ENCODE measurements at regions not wholly inside any gene's neighbourhood (a gene's known extent, or its start where the extent isn't known, plus 50 kb on each side); places are given as distances from the start of the nearest gene placed in this dataset.

- H3K4me3 ChIP-seq (replicated peaks; ENCODE audit: insufficient read depth, low read length), result no peak overlapping the region
- no peak overlapping the region for H3K27ac ChIP-seq (replicated peaks)
- TF ChIP-seq CTCF (IDR thresholded peaks at IDR 0.05; ENCODE audit: insufficient read depth, low read length) (no peak), REST (IDR thresholded peaks at IDR 0.05; ENCODE audit: insufficient replicate concordance, low read depth) (no peak), GABPA (IDR thresholded peaks at IDR 0.05; ENCODE audit: low read depth) (no peak), SPI1 (IDR thresholded peaks at IDR 0.05; ENCODE audit: borderline replicate concordance, low read depth) (no peak), POLR2AphosphoS5 (IDR thresholded peaks at IDR 0.05; ENCODE audit: low read depth) (no peak)
- H3K27me3 ChIP-seq (ENCODE audit: insufficient read depth, poor library complexity, severe bottlenecking), result no peaks in the 10 kb centered on the region
- DNase-seq (ENCODE audit: low read depth in 1 of 2, low spot score in 1 of 2), result no peak
Measured at GRCh38 chr13:81409284-81409683, 1068.4 kb upstream of the SPRY2 start.

DNA sequence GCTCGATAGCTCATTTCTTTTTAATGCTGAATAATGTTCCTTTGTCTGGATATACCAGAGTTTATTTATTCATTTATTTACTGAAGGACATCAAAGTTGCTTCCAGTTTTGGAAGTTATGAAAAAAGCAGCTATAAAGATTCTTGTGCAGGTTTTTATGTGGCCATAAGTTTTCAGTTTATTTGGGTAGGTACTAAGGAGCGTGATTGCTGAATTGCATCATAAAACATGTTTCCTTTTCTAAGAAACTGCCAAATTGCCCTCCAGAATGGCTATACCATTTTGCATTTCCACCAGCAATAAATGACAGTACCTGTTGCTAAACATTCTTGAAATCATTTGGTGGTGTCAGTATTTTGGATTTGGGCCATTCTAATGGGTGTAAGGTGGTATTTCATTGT lies 1067.7 kb upstream of the SPRY2 start:
- TF ChIP-seq REST (IDR thresholded peaks at IDR 0.05; ENCODE audit: insufficient replicate concordance, low read depth) (no peak), CTCF (IDR thresholded peaks at IDR 0.05; ENCODE audit: insufficient read depth, low read length) (no peak), GABPA (IDR thresholded peaks at IDR 0.05; ENCODE audit: low read depth) (no peak), POLR2AphosphoS5 (IDR thresholded peaks at IDR 0.05; ENCODE audit: low read depth) (no peak), SPI1 (IDR thresholded peaks at IDR 0.05; ENCODE audit: borderline replicate concordance, low read depth) (no peak)

GRCh38 chr13:81406639-81407292 lies 1065.8 kb upstream of the SPRY2 start:
- TF ChIP-seq SPI1 (IDR thresholded peaks at IDR 0.05; ENCODE audit: borderline replicate concordance, low read depth) (no peak), REST (IDR thresholded peaks at IDR 0.05; ENCODE audit: insufficient replicate concordance, low read depth) (no peak), GABPA (IDR thresholded peaks at IDR 0.05; ENCODE audit: low read depth) (no peak), POLR2AphosphoS5 (IDR thresholded peaks at IDR 0.05; ENCODE audit: low read depth) (no peak), CTCF (IDR thresholded peaks at IDR 0.05; ENCODE audit: insufficient read depth, low read length) (no peak)
- no peaks in the 10 kb centered on the region for H3K27me3 ChIP-seq (ENCODE audit: insufficient read depth, poor library complexity, severe bottlenecking)
- no peak for DNase-seq (ENCODE audit: low read depth in 1 of 2, low spot score in 1 of 2)
- no peak overlapping the region for H3K4me3 ChIP-seq (replicated peaks; ENCODE audit: insufficient read depth, low read length)
- H3K27ac ChIP-seq (replicated peaks), result no peak overlapping the region

More for the DNA sequence above, 1067.7 kb upstream of the SPRY2 start:
- Histone ChIP-seq H3K27me3 (ENCODE audit: insufficient read depth, poor library complexity, severe bottlenecking) (no peaks in the 10 kb centered on the region), H3K4me3 (replicated peaks; ENCODE audit: insufficient read depth, low read length) (no peak overlapping the region), H3K27ac (replicated peaks) (no peak overlapping the region)
- DNase-seq (ENCODE audit: low read depth in 1 of 2, low spot score in 1 of 2), result no peak

Measured in HL-60 (cell line).